HCT116 (cell line): ENCODE measurements at regions not wholly inside any gene's neighbourhood (a gene's known extent, or its start where the extent isn't known, plus 50 kb on each side); places are given as distances from the start of the nearest gene placed in this dataset.

Experiments
- ATAC-seq: fragments of 200-7000 bp; cut with Tn5 transposase; 2 replicates; pipeline ENCODE4 v1.9.1; 2020; ENCODE audit warnings: mild to moderate bottlenecking, moderate library complexity
- BruUV-seq: library from RNA; stranded (reverse); fragments of 400-500 nt; replicated peaks from 2 replicates; lab custom pipeline; 2021; lab: Mats Ljungman, UMichigan
- CTCF ChIA-PET: fragments of 300-600 bp; sonication (Branson Sonifier 250); formaldehyde crosslinking; loops from one replicate; lab custom pipeline; 2021; ENCODE audit warnings: antibody characterized with exemption; lab: Charles Lee
- POLR2A ChIA-PET: fragments of 300-600, 350-600 bp; sonication (Branson Sonifier 250); formaldehyde crosslinking; loops from one replicate; lab custom pipeline; 2021; ENCODE audit warnings: antibody characterized with exemption; lab: Charles Lee
- RAD21 ChIA-PET, 2 experiments: fragments of 300-600 bp; sonication (Branson Sonifier 250); formaldehyde crosslinking; loops; one replicate each; lab custom pipeline; 2023; ENCODE audit warnings: low total read pairs in 2 of 2; ENCODE audit not compliant: uncharacterized antibody in 2 of 2, unreplicated experiment in 2 of 2, low non-redundant PET in 1 of 2; lab: Charles Lee
- DNase-seq: peaks from one replicate; pipeline ENCODE4 v3.0.0-alpha.2; 2010; ENCODE audit warnings: low read depth, low spot score
- H2AFZ ChIP-seq: fragments of 200-600 bp; shearing (Covaris generic), sonication (generic); 2 replicates; pipeline ENCODE4 v1.6.1; 2017; ENCODE audit warnings: low read depth, mixed run types, mixed read lengths, antibody characterized with exemption, low read length; ENCODE audit not compliant: poor library complexity, severe bottlenecking
- H3K27ac ChIP-seq: 2 replicates; pipeline ENCODE4 v1.5.1; 2012; ENCODE audit warnings: low read depth, low read length
- H3K27me3 ChIP-seq: fragments of 200-600 bp; sonication (generic); 2 replicates; pipeline ENCODE4 v1.6.1; 2016; ENCODE audit warnings: mixed run types, low read length, mixed read lengths; ENCODE audit not compliant: insufficient read depth
- H3K36me3 ChIP-seq, 2 experiments: fragments of 200-500 bp in 1 of 2; fragments of 200-600 bp in 1 of 2; sonication (Bioruptor generic) in 1 of 2; sonication (generic) in 1 of 2; 2 replicates each; pipeline versions ENCODE4 v1.5.1 to v1.6.1; 2014 to 2016; ENCODE audit warnings: low read length in 2 of 2, inconsistent platforms in 1 of 2, mixed read lengths in 1 of 2, mixed run types in 1 of 2; ENCODE audit not compliant: insufficient read depth in 2 of 2, control insufficient read depth in 1 of 2
- H3K4me1 ChIP-seq, 2 experiments: fragments of 200-600 bp in 1 of 2; sonication (generic) in 1 of 2; 2 replicates each; pipeline versions ENCODE4 v1.5.1 to v1.6.1; 2012 to 2017; ENCODE audit warnings: low read length in 2 of 2, inconsistent platforms in 1 of 2, mild to moderate bottlenecking in 1 of 2, mixed read lengths in 1 of 2, mixed run types in 1 of 2, moderate library complexity in 1 of 2; ENCODE audit not compliant: insufficient read depth in 2 of 2, control insufficient read depth in 1 of 2
- H3K4me2 ChIP-seq: fragments of 200-600 bp; sonication (generic); 2 replicates; pipeline ENCODE4 v1.6.1; 2017; ENCODE audit warnings: mixed run types, low read length, mixed read lengths
- H3K4me3 ChIP-seq, 2 experiments: fragments of 200-600 bp in 1 of 2; sonication (generic) in 1 of 2; replicated peaks in 1 of 2; 2 replicates each; pipeline ENCODE4 v1.5.1; 2011 to 2016; ENCODE audit warnings: low read length in 2 of 2, control low read depth in 1 of 2, low read depth in 1 of 2, mild to moderate bottlenecking in 1 of 2, mixed read lengths in 1 of 2, mixed run types in 1 of 2
- H3K79me2 ChIP-seq: fragments of 200-600 bp; sonication (generic); 2 replicates; pipeline ENCODE4 v1.6.1; 2017; ENCODE audit warnings: mild to moderate bottlenecking, mixed run types, low read length, moderate library complexity, mixed read lengths; ENCODE audit not compliant: insufficient read depth
- H3K9ac ChIP-seq: fragments of 200-600 bp; sonication (generic); 2 replicates; pipeline ENCODE4 v1.6.1; 2016; ENCODE audit warnings: low read length, mixed read lengths
- H3K9me2 ChIP-seq: fragments of 200-600 bp; sonication (generic), shearing (Covaris generic); 2 replicates; pipeline ENCODE4 v1.6.1; 2017; ENCODE audit warnings: mixed run types, mild to moderate bottlenecking, moderate library complexity; ENCODE audit not compliant: insufficient read depth
- H3K9me3 ChIP-seq, 2 experiments: fragments of 200-500 bp in 1 of 2; fragments of 200-600 bp in 1 of 2; sonication (Bioruptor generic) in 1 of 2; sonication (generic) in 1 of 2; 2 replicates each; pipeline ENCODE4 v1.6.1; 2014 to 2017; ENCODE audit warnings: low read length in 2 of 2, mixed read lengths in 2 of 2, inconsistent platforms in 1 of 2, low read depth in 1 of 2, mild to moderate bottlenecking in 1 of 2, mixed run types in 1 of 2, moderate library complexity in 1 of 2; ENCODE audit not compliant: control insufficient read depth in 1 of 2, insufficient read depth in 1 of 2
- H4K20me1 ChIP-seq: fragments of 200-600 bp; sonication (generic), shearing (Covaris generic); 2 replicates; pipeline ENCODE4 v1.6.1; 2017; ENCODE audit warnings: mixed run types, mild to moderate bottlenecking, moderate library complexity; ENCODE audit not compliant: insufficient read depth
- CEBPB ChIP-seq: IDR thresholded peaks from 2 replicates; pipeline ENCODE4 v1.6.1; 2012; ENCODE audit warnings: low read depth
- EZH2phosphoT487 ChIP-seq: fragments of 200-600 bp; IDR thresholded peaks from 2 replicates; pipeline ENCODE4 v1.6.1; 2018; ENCODE audit warnings: antibody characterized with exemption, borderline replicate concordance
- FOSL1 ChIP-seq: IDR thresholded peaks from 2 replicates; pipeline ENCODE4 v1.6.1; 2012; ENCODE audit warnings: low read depth
- JUND ChIP-seq: IDR thresholded peaks from 2 replicates; pipeline ENCODE4 v1.6.1; 2012
- POLR2A ChIP-seq: IDR thresholded peaks from 2 replicates; pipeline ENCODE4 v1.7.0; 2011; ENCODE audit warnings: borderline replicate concordance; ENCODE audit not compliant: insufficient read depth, insufficient read length; ENCODE audit errors: extremely low read depth
- RAD21 ChIP-seq: IDR thresholded peaks from 2 replicates; pipeline ENCODE4 v1.6.1; 2012; ENCODE audit warnings: low read depth, mild to moderate bottlenecking
- SIN3A ChIP-seq: IDR thresholded peaks from 2 replicates; pipeline ENCODE4 v1.6.1; 2012; ENCODE audit warnings: low read depth
- SP1 ChIP-seq: IDR thresholded peaks from 2 replicates; pipeline ENCODE4 v1.6.1; 2012; ENCODE audit warnings: low read depth
- SRF ChIP-seq: IDR thresholded peaks from 2 replicates; pipeline ENCODE4 v1.6.1; 2012; ENCODE audit warnings: low read depth
- YY1 ChIP-seq: IDR thresholded peaks from 2 replicates; pipeline ENCODE4 v1.6.1; 2011; ENCODE audit warnings: low read length, low read depth, moderate library complexity, mild to moderate bottlenecking; ENCODE audit not compliant: insufficient replicate concordance; ENCODE audit errors: extremely low read depth
- ZFX ChIP-seq: fragments of 450-650 bp; IDR thresholded peaks from 2 replicates; pipeline ENCODE4 v1.6.1; 2017
- ZNF274 ChIP-seq: fragments of 200-500 bp; sonication (Bioruptor generic); IDR thresholded peaks from 2 replicates; pipeline ENCODE4 v1.6.1; 2014; ENCODE audit warnings: mild to moderate bottlenecking, low read depth, low read length, inconsistent platforms
- intact Hi-C: fragments of 100-400 bp; cut with micrococcal nuclease; formaldehyde crosslinking; loops from 2 replicates; pipeline ENCODE4 v1.10.0; 2022
- TF ChIP-seq, protein P1 (sequence below): IDR thresholded peaks from 2 replicates; pipeline ENCODE4 v1.6.1; 2012
- TF ChIP-seq, protein P2 (sequence below): IDR thresholded peaks from 2 replicates; pipeline ENCODE4 v1.6.1; 2012

DNA sequence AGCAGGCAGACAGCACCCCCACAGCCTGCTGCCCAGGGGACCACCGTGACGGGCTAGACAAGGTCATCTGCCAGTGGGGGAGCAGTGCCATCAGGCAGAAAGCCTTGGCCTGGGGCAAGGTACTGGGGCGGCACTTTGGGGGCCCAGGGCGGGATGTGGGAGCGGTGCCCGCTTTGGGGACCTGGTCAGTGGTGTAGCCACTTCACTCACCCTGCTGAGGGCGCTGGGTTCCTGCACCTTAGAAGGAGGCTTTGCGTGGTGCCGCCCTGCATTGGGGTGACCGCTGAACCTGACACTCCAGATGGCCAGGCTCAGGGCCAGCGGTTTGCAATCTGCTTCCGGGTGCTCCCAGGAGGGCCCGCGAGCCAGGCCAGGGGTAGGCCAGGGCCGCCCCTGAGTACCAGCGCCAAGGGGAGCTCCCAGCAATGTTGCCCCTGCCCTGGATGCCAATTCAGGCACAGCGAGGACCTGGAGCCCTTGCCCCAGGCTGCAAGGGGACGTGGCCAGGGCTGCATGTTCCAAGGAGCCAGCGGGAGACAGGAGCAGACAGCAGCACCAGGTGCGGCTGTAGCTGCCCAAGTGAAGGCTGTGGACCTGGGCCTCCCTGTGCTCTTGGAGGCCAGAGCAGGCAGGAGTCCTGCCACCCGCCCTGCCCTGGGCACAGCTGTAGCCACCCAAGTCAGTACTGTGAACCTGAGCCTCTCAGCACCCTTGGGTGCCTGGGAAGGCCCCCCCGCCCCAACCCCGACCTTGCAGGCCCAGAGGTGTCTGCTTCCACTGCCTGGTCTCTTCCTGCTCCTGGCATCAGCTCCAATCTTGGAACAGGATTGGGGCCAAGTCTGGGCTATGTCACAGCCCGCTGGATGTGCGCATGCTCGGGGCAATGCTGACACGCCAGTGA lies 550.7 kb downstream of the SLC6A15 start:
- H3K4me2 ChIP-seq: no peak overlapping the region
- DNase-seq (no peak), ATAC-seq (no peak)
- RAD21 ChIA-PET: no interaction called here
- H3K79me2 ChIP-seq: no peaks in the 10 kb centered on the region
- no peaks in the 10 kb centered on the region for H3K4me1 ChIP-seq
- TF ChIP-seq ZNF274 (no peak), POLR2A (no peak), SIN3A (no peak)
- TF ChIP-seq, all 23 proteins: peak for 0
- H3K9ac ChIP-seq: no peak overlapping the region
- no peak overlapping the region for H2AFZ ChIP-seq
- H3K4me3 ChIP-seq: no peak overlapping the region
- no peaks in the 10 kb centered on the region for H3K27me3 ChIP-seq
- H3K9me2 ChIP-seq: no peaks in the 10 kb centered on the region
- intact Hi-C loops: no loop called here
- BruUV-seq: no TSS peak
- H4K20me1 ChIP-seq: no peaks in the 10 kb centered on the region
- CTCF ChIA-PET: no interaction called here
- POLR2A ChIA-PET: no interaction called here
- H3K36me3 ChIP-seq: no peaks in the 10 kb centered on the region
- H3K27ac ChIP-seq: no peak overlapping the region
- H3K9me3 ChIP-seq: no peaks in the 10 kb centered on the region

DNA sequence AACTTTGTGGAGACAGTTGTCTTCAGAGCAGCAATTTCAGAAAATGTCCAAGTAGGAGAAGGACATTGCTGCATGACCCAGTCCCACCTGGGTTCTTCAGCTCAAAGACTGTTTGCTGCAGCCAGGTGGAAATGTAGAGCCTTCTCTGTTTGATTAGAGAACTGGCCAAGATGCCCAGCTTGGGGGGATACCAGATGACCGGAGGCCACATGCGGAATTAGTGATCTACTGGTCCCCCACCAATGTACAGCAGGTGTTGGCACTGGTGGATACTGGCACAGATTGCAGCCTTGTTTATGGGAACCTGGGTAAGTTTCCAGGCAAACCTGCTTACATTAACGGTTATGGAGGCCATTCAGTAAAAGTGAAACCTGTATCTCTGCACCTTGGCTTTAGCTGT lies 555.3 kb downstream of the SLC6A15 start:
- ChIA-PET POLR2A (no interaction called here), RAD21 (no interaction called here), CTCF (no interaction called here)
- DNase-seq: no peak
- no peak for ATAC-seq
- Histone ChIP-seq H3K9me2 (no peaks in the 10 kb centered on the region), H3K4me1 (no peaks in the 10 kb centered on the region), H4K20me1 (no peaks in the 10 kb centered on the region), H3K4me3 (no peak overlapping the region), H2AFZ (no peak overlapping the region), H3K36me3 (no peaks in the 10 kb centered on the region), H3K79me2 (no peaks in the 10 kb centered on the region), H3K9ac (no peak overlapping the region), H3K9me3 (no peaks in the 10 kb centered on the region), H3K27me3 (no peaks in the 10 kb centered on the region), H3K27ac (no peak overlapping the region), H3K4me2 (no peak overlapping the region)
- intact Hi-C loops: no loop called here
- no TSS peak for BruUV-seq
- TF ChIP-seq SP1: no peak
- no peak for TF ChIP-seq ZFX
- TF ChIP-seq, protein P1, sequence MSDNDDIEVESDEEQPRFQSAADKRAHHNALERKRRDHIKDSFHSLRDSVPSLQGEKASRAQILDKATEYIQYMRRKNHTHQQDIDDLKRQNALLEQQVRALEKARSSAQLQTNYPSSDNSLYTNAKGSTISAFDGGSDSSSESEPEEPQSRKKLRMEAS: no peak
- TF ChIP-seq CEBPB: no peak
- no peak for TF ChIP-seq SRF
- no peak for TF ChIP-seq FOSL1
- no peak for TF ChIP-seq JUND
- TF ChIP-seq EZH2phosphoT487: no peak
- TF ChIP-seq, protein P2, sequence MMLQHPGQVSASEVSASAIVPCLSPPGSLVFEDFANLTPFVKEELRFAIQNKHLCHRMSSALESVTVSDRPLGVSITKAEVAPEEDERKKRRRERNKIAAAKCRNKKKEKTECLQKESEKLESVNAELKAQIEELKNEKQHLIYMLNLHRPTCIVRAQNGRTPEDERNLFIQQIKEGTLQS: no peak
- TF ChIP-seq YY1: no peak
- no peak for TF ChIP-seq RAD21
